Fibroblast of mammary gland (primary cell): ENCODE measurements at regions not wholly inside any gene's neighbourhood (a gene's known extent, or its start where the extent isn't known, plus 50 kb on each side); places are given as distances from the start of the nearest gene placed in this dataset.
"Not testable (repeated sequence)": the region's sequence is repeated elsewhere in the genome, so short reads cannot be mapped to it uniquely, and the experiment has no call there.

ENCODE experiments used
- DNase-seq: peaks from one replicate; pipeline ENCODE4 v3.0.0-alpha.2; 2010; ENCODE audit warnings: low read depth
- H3K4me3 ChIP-seq: 2 replicates; pipeline ENCODE4 v1.5.1; 2011; ENCODE audit warnings: low read depth, mild to moderate bottlenecking, low read length, moderate library complexity; ENCODE audit not compliant: control insufficient read depth
- CTCF ChIP-seq: conservative IDR thresholded peaks from 2 replicates; pipeline ENCODE4 v1.5.1; 2011; ENCODE audit warnings: low read depth, low read length, inconsistent platforms; ENCODE audit not compliant: control insufficient read depth, insufficient read depth

- TF ChIP-seq CTCF = no peak
- no peak for DNase-seq
- H3K4me3 ChIP-seq = no peak overlapping the region
These were observed 85.4 kb upstream of the CHCHD3 start for GRCh38 chr7:133167300-133167699.

- DNase-seq, H3K4me3 ChIP-seq: not testable (repeated sequence)
These were observed 83.6 kb upstream of the EXOC4 start for GRCh38 chr7:133169167-133169822.

DNA sequence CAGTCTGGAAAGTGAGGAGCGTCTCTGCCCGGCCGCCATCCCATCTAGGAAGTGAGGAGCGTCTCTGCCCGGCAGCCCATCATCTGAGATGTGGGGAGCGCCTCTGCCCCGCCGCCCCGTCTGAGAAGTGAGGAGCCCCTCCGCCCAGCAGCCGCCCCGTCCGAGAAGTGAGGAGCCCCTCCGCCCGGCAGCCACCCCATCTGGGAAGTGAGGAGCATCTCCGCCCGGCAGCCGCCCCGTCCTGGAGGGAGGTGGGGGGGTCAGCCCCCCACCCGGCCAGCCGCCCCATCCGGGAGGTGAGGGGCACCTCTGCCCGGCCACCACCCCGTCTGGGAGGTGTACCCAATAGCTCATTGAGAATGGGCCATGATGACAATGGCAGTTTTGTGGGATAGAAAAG is 75.4 kb upstream of the EXOC4 start:
- H3K4me3 ChIP-seq, DNase-seq: not testable (repeated sequence)

GRCh38 chr7:133180717-133181116 is 72.2 kb upstream of the EXOC4 start:
- TF ChIP-seq CTCF = no peak
- DNase-seq = no peak
- no peak overlapping the region for H3K4me3 ChIP-seq

- TF ChIP-seq CTCF = no peak
- no peak overlapping the region for H3K4me3 ChIP-seq
- DNase-seq = no peak
These were observed 69.7 kb upstream of the EXOC4 start for GRCh38 chr7:133183042-133183794.

GRCh38 chr7:133183969-133184368 is 68.9 kb upstream of the EXOC4 start:
- no peak overlapping the region for H3K4me3 ChIP-seq
- TF ChIP-seq CTCF = no peak
- no peak for DNase-seq

GRCh38 chr7:133185512-133185911 is 67.4 kb upstream of the EXOC4 start:
- TF ChIP-seq CTCF = no peak
- no peak for DNase-seq
- H3K4me3 ChIP-seq = no peak overlapping the region
